Liver (tissue), 8 donors: ENCODE measurements at regions not wholly inside any gene's neighbourhood (a gene's known extent, or its start where the extent isn't known, plus 50 kb on each side); places are given as distances from the start of the nearest gene placed in this dataset.

Experiments used
- DNase-seq: peaks from one replicate; pipeline ENCODE4 v3.0.0-alpha.2; 2017; ENCODE audit warnings: low spot score
- H3K27ac ChIP-seq, 2 donors: one replicate each; pipeline ENCODE4 v1.7.0; 2013; ENCODE audit warnings: inconsistent platforms in 2 of 2, low read length in 2 of 2, control low read depth in 1 of 2, low read depth in 1 of 2, mild to moderate bottlenecking in 1 of 2
- H3K27me3 ChIP-seq, 4 donors: one replicate each; pipeline versions ENCODE4 v1.6.1 to v1.7.0; 2013; ENCODE audit warnings: low read length in 3 of 4, inconsistent platforms in 1 of 4, mild to moderate bottlenecking in 1 of 4, moderate library complexity in 1 of 4; ENCODE audit not compliant: control insufficient read depth in 4 of 4, insufficient read depth in 4 of 4
- H3K36me3 ChIP-seq, 4 donors: one replicate each; pipeline versions ENCODE4 v1.6.1 to v1.7.0; 2013; ENCODE audit warnings: low read length in 3 of 4, mild to moderate bottlenecking in 3 of 4, low read depth in 1 of 4, moderate library complexity in 1 of 4; ENCODE audit not compliant: control insufficient read depth in 4 of 4, insufficient read depth in 3 of 4
- H3K4me1 ChIP-seq, 4 donors: one replicate each; pipeline versions ENCODE4 v1.6.1 to v1.7.0; 2013; ENCODE audit warnings: low read length in 3 of 4, mild to moderate bottlenecking in 3 of 4, moderate library complexity in 1 of 4; ENCODE audit not compliant: control insufficient read depth in 4 of 4, insufficient read depth in 4 of 4
- H3K4me3 ChIP-seq, 3 donors: one replicate each; pipeline versions ENCODE4 v1.6.1 to v1.7.0; 2013; ENCODE audit warnings: low read length in 3 of 3, control low read depth in 1 of 3, low read depth in 1 of 3, mild to moderate bottlenecking in 1 of 3
- H3K9ac ChIP-seq, 2 donors: one replicate each; pipeline ENCODE4 v1.7.0; 2013; ENCODE audit warnings: low read length in 2 of 2, mild to moderate bottlenecking in 2 of 2, moderate library complexity in 2 of 2, control low read depth in 1 of 2, low read depth in 1 of 2
- H3K9me3 ChIP-seq, 4 donors: one replicate each; pipeline versions ENCODE4 v1.6.1 to v1.7.0; 2013; ENCODE audit warnings: low read length in 3 of 4; ENCODE audit not compliant: control insufficient read depth in 4 of 4
- ATF3 ChIP-seq: IDR thresholded peaks from 2 replicates; pipeline ENCODE4 v1.6.1; 2016; ENCODE audit warnings: antibody characterized with exemption
- CTCF ChIP-seq: fragments of 150-350 bp; IDR thresholded peaks from 2 replicates; pipeline ENCODE4 v1.5.1; 2017; ENCODE audit warnings: improper control_type of control experiment, low read depth, low read length; ENCODE audit not compliant: missing input control
- EGR1 ChIP-seq, 2 donors: IDR thresholded peaks; 2 replicates each; pipeline ENCODE4 v1.6.1; 2016 to 2018; ENCODE audit warnings: antibody characterized with exemption in 2 of 2, low read depth in 2 of 2
- FOXA1 ChIP-seq: IDR thresholded peaks from 2 replicates; pipeline ENCODE4 v1.6.1; 2016; ENCODE audit warnings: antibody characterized with exemption
- FOXA2 ChIP-seq: IDR thresholded peaks from 2 replicates; pipeline ENCODE4 v1.6.1; 2016; ENCODE audit warnings: antibody characterized with exemption
- GABPA ChIP-seq, 2 donors: IDR thresholded peaks in 1 of 2; conservative IDR thresholded peaks in 1 of 2; 2 replicates each; pipeline ENCODE4 v1.6.1; 2016; ENCODE audit warnings: antibody characterized with exemption in 2 of 2, mild to moderate bottlenecking in 1 of 2, moderate library complexity in 1 of 2
- HNF4A ChIP-seq, 2 donors: conservative IDR thresholded peaks; 2 replicates each; pipeline ENCODE4 v1.6.1; 2016; ENCODE audit warnings: antibody characterized with exemption in 2 of 2, mild to moderate bottlenecking in 2 of 2
- HNF4G ChIP-seq: IDR thresholded peaks from 2 replicates; pipeline ENCODE4 v1.6.1; 2016; ENCODE audit warnings: antibody characterized with exemption
- JUND ChIP-seq, 2 donors: IDR thresholded peaks; 2 replicates each; pipeline ENCODE4 v1.6.1; 2016; ENCODE audit warnings: antibody characterized with exemption in 2 of 2
- NR2F2 ChIP-seq: IDR thresholded peaks from 2 replicates; pipeline ENCODE4 v1.6.1; 2016; ENCODE audit warnings: antibody characterized with exemption
- RAD21 ChIP-seq, 2 donors: IDR thresholded peaks; 2 replicates each; pipeline ENCODE4 v1.6.1; 2016; ENCODE audit warnings: antibody characterized with exemption in 2 of 2, mild to moderate bottlenecking in 2 of 2
- REST ChIP-seq: IDR thresholded peaks from 2 replicates; pipeline ENCODE4 v1.6.1; 2016; ENCODE audit warnings: antibody characterized with exemption, mild to moderate bottlenecking
- RXRA ChIP-seq, 2 donors: IDR thresholded peaks; 2 replicates each; pipeline ENCODE4 v1.6.1; 2017 to 2018; ENCODE audit warnings: antibody characterized with exemption in 2 of 2, mild to moderate bottlenecking in 1 of 2
- SP1 ChIP-seq: IDR thresholded peaks from 2 replicates; pipeline ENCODE4 v1.6.1; 2018; ENCODE audit warnings: antibody characterized with exemption, mild to moderate bottlenecking
- TAF1 ChIP-seq: conservative IDR thresholded peaks from 2 replicates; pipeline ENCODE4 v1.6.1; 2016; ENCODE audit warnings: antibody characterized with exemption, mild to moderate bottlenecking
- YY1 ChIP-seq: IDR thresholded peaks from 2 replicates; pipeline ENCODE4 v1.6.1; 2016; ENCODE audit warnings: antibody characterized with exemption, mild to moderate bottlenecking
- WGBS: extraction: QIAGEN DNeasy Blood & Tissue Kit; methylation state at CpG from one replicate; pipeline ENCODE4 v1.1.7; 2013; 5-methylcytosine and 5-hydroxymethylcytosine counted together
- TF ChIP-seq, protein P1 (sequence below): IDR thresholded peaks from 2 replicates; pipeline ENCODE4 v1.6.1; 2016; ENCODE audit warnings: antibody characterized with exemption
- TF ChIP-seq, protein P2 (sequence below): IDR thresholded peaks from 2 replicates; pipeline ENCODE4 v1.6.1; 2016; ENCODE audit warnings: antibody characterized with exemption
- donor health status: healthy.
- donor health status: healthy.
- donor health status: healthy.
- donor health status: healthy.
- donor health status: healthy.

GRCh38 chr15:93570527-93570926 lies 481.5 kb upstream of the RGMA start:
- no peak for DNase-seq
- TF ChIP-seq YY1 (no peak), HNF4A (conservative IDR thresholded peaks at IDR 0.05) (no peak), FOXA1 (no peak), SP1 (no peak), ATF3 (no peak), JUND (IDR thresholded peaks at IDR 0.05) (no peak), CTCF (no peak), HNF4G (no peak), REST (no peak), RAD21 (IDR thresholded peaks at IDR 0.05) (no peak), RXRA (IDR thresholded peaks at IDR 0.05) (no peak), EGR1 (IDR thresholded peaks at IDR 0.05; ENCODE audit: low read depth in 2 of 2) (no peak), FOXA2 (no peak), TAF1 (no peak), GABPA (IDR thresholded peaks at IDR 0.05 in 1 of 2, conservative IDR thresholded peaks at IDR 0.05 in 1 of 2) (no peak), NR2F2 (no peak)
- TF ChIP-seq, protein P1, sequence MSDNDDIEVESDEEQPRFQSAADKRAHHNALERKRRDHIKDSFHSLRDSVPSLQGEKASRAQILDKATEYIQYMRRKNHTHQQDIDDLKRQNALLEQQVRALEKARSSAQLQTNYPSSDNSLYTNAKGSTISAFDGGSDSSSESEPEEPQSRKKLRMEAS = no peak
- TF ChIP-seq, protein P2, sequence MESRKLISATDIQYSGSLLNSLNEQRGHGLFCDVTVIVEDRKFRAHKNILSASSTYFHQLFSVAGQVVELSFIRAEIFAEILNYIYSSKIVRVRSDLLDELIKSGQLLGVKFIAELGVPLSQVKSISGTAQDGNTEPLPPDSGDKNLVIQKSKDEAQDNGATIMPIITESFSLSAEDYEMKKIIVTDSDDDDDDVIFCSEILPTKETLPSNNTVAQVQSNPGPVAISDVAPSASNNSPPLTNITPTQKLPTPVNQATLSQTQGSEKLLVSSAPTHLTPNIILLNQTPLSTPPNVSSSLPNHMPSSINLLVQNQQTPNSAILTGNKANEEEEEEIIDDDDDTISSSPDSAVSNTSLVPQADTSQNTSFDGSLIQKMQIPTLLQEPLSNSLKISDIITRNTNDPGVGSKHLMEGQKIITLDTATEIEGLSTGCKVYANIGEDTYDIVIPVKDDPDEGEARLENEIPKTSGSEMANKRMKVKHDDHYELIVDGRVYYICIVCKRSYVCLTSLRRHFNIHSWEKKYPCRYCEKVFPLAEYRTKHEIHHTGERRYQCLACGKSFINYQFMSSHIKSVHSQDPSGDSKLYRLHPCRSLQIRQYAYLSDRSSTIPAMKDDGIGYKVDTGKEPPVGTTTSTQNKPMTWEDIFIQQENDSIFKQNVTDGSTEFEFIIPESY = no peak
- WGBS = 75% methylated on average over 7 of the region's 7 CpGs
- Histone ChIP-seq H3K9me3 (peaks cover 0 to 2% (median 0%) of the 10 kb centered on the region in 4 donors), H3K9ac (no peak overlapping the region), H3K27me3 (peaks cover 0 to 9% (median 0%) of the 10 kb centered on the region in 4 donors), H3K4me1 (no peaks in the 10 kb centered on the region), H3K36me3 (no peaks in the 10 kb centered on the region), H3K27ac (no peak overlapping the region), H3K4me3 (no peak overlapping the region)
